ENCODE measurements at regions not wholly inside any gene's neighbourhood (a gene's known extent, or its start where the extent isn't known, plus 50 kb on each side); places are given as distances from the start of the nearest gene placed in this dataset.

DNA sequence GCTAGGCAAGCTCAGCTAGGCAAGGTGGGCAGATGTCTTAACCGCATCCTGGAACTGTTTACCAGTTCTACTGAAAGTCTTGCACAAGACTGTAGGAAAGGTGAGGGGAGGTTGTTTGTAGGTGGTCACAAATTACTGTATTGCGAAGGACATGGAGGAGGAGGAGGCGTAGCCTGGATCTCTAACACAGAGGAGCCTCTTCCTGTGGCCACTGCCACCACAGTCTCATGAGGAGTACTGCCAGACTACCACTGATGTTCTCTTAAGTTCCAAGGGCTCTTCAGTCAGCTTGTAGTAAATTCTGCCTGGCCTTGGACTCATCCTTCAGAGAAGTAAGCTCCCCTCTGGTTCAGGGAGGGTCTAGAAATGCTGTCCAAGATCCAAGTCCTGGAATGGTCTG lies 258.6 kb downstream of the FAT4 start:
- ATAC-seq, result no peak
- TF ChIP-seq, protein P1, sequence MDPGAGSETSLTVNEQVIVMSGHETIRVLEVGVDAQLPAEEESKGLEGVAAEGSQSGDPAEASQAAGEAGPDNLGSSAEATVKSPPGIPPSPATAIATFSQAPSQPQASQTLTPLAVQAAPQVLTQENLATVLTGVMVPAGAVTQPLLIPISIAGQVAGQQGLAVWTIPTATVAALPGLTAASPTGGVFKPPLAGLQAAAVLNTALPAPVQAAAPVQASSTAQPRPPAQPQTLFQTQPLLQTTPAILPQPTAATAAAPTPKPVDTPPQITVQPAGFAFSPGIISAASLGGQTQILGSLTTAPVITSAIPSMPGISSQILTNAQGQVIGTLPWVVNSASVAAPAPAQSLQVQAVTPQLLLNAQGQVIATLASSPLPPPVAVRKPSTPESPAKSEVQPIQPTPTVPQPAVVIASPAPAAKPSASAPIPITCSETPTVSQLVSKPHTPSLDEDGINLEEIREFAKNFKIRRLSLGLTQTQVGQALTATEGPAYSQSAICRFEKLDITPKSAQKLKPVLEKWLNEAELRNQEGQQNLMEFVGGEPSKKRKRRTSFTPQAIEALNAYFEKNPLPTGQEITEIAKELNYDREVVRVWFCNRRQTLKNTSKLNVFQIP (CRISPR knock-in tag; IDR thresholded peaks at IDR 0.05; ENCODE audit: borderline replicate concordance, low read depth), result no peak
- TF ChIP-seq ZNF70 (CRISPR knock-in tag; IDR thresholded peaks at IDR 0.05) (no peak), ARNTL (CRISPR knock-in tag; IDR thresholded peaks at IDR 0.05; ENCODE audit: borderline replicate concordance, low read depth) (no peak), PPARA (CRISPR knock-in tag; IDR thresholded peaks at IDR 0.05; ENCODE audit: borderline replicate concordance) (no peak), ZFP30 (CRISPR knock-in tag; IDR thresholded peaks at IDR 0.05) (no peak), PATZ1 (CRISPR knock-in tag; IDR thresholded peaks at IDR 0.05; ENCODE audit: borderline replicate concordance) (no peak), SNAI2 (CRISPR knock-in tag; IDR thresholded peaks at IDR 0.05) (no peak), TSHZ2 (CRISPR knock-in tag; IDR thresholded peaks at IDR 0.05) (no peak), CREB5 (CRISPR knock-in tag; IDR thresholded peaks at IDR 0.05; ENCODE audit: low read depth) (no peak), BACH2 (CRISPR knock-in tag; IDR thresholded peaks at IDR 0.05; ENCODE audit: borderline replicate concordance) (no peak), ESRRG (CRISPR knock-in tag; IDR thresholded peaks at IDR 0.05) (no peak), ZFP3 (CRISPR knock-in tag; IDR thresholded peaks at IDR 0.05) (no peak), TCF4 (CRISPR knock-in tag; IDR thresholded peaks at IDR 0.05; ENCODE audit: borderline replicate concordance) (no peak)
- TF ChIP-seq, protein P2, sequence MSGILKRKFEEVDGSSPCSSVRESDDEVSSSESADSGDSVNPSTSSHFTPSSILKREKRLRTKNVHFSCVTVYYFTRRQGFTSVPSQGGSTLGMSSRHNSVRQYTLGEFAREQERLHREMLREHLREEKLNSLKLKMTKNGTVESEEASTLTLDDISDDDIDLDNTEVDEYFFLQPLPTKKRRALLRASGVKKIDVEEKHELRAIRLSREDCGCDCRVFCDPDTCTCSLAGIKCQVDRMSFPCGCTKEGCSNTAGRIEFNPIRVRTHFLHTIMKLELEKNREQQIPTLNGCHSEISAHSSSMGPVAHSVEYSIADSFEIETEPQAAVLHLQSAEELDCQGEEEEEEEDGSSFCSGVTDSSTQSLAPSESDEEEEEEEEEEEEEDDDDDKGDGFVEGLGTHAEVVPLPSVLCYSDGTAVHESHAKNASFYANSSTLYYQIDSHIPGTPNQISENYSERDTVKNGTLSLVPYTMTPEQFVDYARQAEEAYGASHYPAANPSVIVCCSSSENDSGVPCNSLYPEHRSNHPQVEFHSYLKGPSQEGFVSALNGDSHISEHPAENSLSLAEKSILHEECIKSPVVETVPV (CRISPR knock-in tag; IDR thresholded peaks at IDR 0.05), result no peak

GRCh38 chr4:125573786-125574185 lies 259.0 kb downstream of the FAT4 start:
- ATAC-seq, result no peak
- TF ChIP-seq PPARA (CRISPR knock-in tag; IDR thresholded peaks at IDR 0.05; ENCODE audit: borderline replicate concordance) (no peak), RARB (CRISPR knock-in tag; IDR thresholded peaks at IDR 0.05) (no peak), ESRRG (CRISPR knock-in tag; IDR thresholded peaks at IDR 0.05) (no peak), ZC3H10 (CRISPR knock-in tag; IDR thresholded peaks at IDR 0.05) (no peak), TSHZ2 (CRISPR knock-in tag; IDR thresholded peaks at IDR 0.05) (no peak), ZNF8 (CRISPR knock-in tag; IDR thresholded peaks at IDR 0.05) (no peak), TCF4 (CRISPR knock-in tag; IDR thresholded peaks at IDR 0.05; ENCODE audit: borderline replicate concordance) (no peak), ZFP3 (CRISPR knock-in tag; IDR thresholded peaks at IDR 0.05) (no peak), PATZ1 (CRISPR knock-in tag; IDR thresholded peaks at IDR 0.05; ENCODE audit: borderline replicate concordance) (no peak), BACH2 (CRISPR knock-in tag; IDR thresholded peaks at IDR 0.05; ENCODE audit: borderline replicate concordance) (no peak), CSDC2 (CRISPR knock-in tag; IDR thresholded peaks at IDR 0.05) (no peak), ZFP30 (CRISPR knock-in tag; IDR thresholded peaks at IDR 0.05) (no peak), ZNF565 (CRISPR knock-in tag; conservative IDR thresholded peaks at IDR 0.05; ENCODE audit: low read depth) (no peak)
- TF ChIP-seq, protein P2 (CRISPR knock-in tag; IDR thresholded peaks at IDR 0.05), result no peak
- TF ChIP-seq, protein P1 (CRISPR knock-in tag; IDR thresholded peaks at IDR 0.05; ENCODE audit: borderline replicate concordance, low read depth), result no peak
